GM13976 (cell line): ENCODE measurements at regions not wholly inside any gene's neighbourhood (a gene's known extent, or its start where the extent isn't known, plus 50 kb on each side); places are given as distances from the start of the nearest gene placed in this dataset.

Experiments
- DNase-seq: peaks from one replicate; pipeline ENCODE4 v3.0.0; 2012; ENCODE audit warnings: low spot score
- CTCF ChIP-seq: IDR thresholded peaks from 2 replicates; pipeline ENCODE4 v1.5.1; 2012; ENCODE audit warnings: borderline replicate concordance, mild to moderate bottlenecking; ENCODE audit not compliant: insufficient read depth; ENCODE audit errors: extremely low read depth, missing control alignments, control extremely low read depth
- in situ Hi-C: fragments of 300-500 bp; cut with MboI; formaldehyde crosslinking; loops from one replicate; pipeline ENCODE4 v1.12.0; 2022; ENCODE audit warnings: low sequenced_read_pairs, mixed read lengths, inconsistent platforms; ENCODE audit not compliant: unreplicated experiment

- no peak for TF ChIP-seq CTCF
- DNase-seq: no peak
- in situ Hi-C loops: no loop called here
Observed at GRCh38 chrX:150282953-150283352, 80.2 kb upstream of the MAMLD1 start.

GRCh38 chrX:150291014-150291413 is 72.1 kb upstream of the MAMLD1 start:
- TF ChIP-seq CTCF: no peak
- DNase-seq: no peak
- in situ Hi-C loops: no loop called here

GRCh38 chrX:150293311-150294013 is 69.7 kb upstream of the MAMLD1 start:
- in situ Hi-C loops: no loop called here
- TF ChIP-seq CTCF: no peak
- no peak for DNase-seq

- DNase-seq: no peak
- in situ Hi-C loops: no loop called here
- no peak for TF ChIP-seq CTCF
Observed at GRCh38 chrX:150298841-150299551, 64.1 kb upstream of the MAMLD1 start.

- DNase-seq: no peak
- TF ChIP-seq CTCF: no peak
- in situ Hi-C loops: no loop called here
Observed at GRCh38 chrX:150299579-150299978, 63.5 kb upstream of the MAMLD1 start.

GRCh38 chrX:150303386-150304097 is 59.6 kb upstream of the MAMLD1 start:
- no peak for DNase-seq
- in situ Hi-C loops: no loop called here
- TF ChIP-seq CTCF: no peak
